Stimulated activated naive B cell treated with anti-CD40 and anti-IgM and Interleukin-4, amounts not matched to agents 10 μg/mL and 1 μg/mL and 100 μg/mL, for 72 hours (primary cell): ENCODE measurements at regions not wholly inside any gene's neighbourhood (a gene's known extent, or its start where the extent isn't known, plus 50 kb on each side); places are given as distances from the start of the nearest gene placed in this dataset.

ENCODE experiments used
- ATAC-seq, 2 donors: fragments of 150-1000 bp; cut with Tn5 transposase; replicated peaks; 2 replicates each; pipeline ENCODE4 v1.10.0; 2021; ENCODE audit warnings: moderate library complexity in 1 of 2
- DNase-seq: peaks from one replicate; pipeline ENCODE4 v3.0.0; 2021
- H3K27ac Mint-ChIP-seq: one replicate; pipeline ENCODE4 v1.8.0; 2022; ENCODE audit warnings: mild to moderate bottlenecking, mixed read lengths
- H3K27me3 Mint-ChIP-seq, 2 donors: one replicate each; pipeline ENCODE4 v1.8.0; 2022; ENCODE audit warnings: mixed read lengths in 2 of 2
- H3K36me3 Mint-ChIP-seq, 2 donors: one replicate each; pipeline ENCODE4 v1.8.0; 2022; ENCODE audit warnings: mixed read lengths in 2 of 2, mild to moderate bottlenecking in 1 of 2
- H3K4me1 Mint-ChIP-seq, 2 donors: one replicate each; pipeline ENCODE4 v1.8.0; 2022; ENCODE audit warnings: mixed read lengths in 2 of 2, mild to moderate bottlenecking in 1 of 2
- H3K4me3 Mint-ChIP-seq, 2 donors: one replicate each; pipeline ENCODE4 v1.8.0; 2022; ENCODE audit warnings: mild to moderate bottlenecking in 2 of 2, mixed read lengths in 2 of 2, moderate library complexity in 1 of 2
- H3K9me3 Mint-ChIP-seq, 2 donors: one replicate each; pipeline ENCODE4 v1.8.0; 2022; ENCODE audit warnings: mixed read lengths in 2 of 2, mild to moderate bottlenecking in 1 of 2

DNA sequence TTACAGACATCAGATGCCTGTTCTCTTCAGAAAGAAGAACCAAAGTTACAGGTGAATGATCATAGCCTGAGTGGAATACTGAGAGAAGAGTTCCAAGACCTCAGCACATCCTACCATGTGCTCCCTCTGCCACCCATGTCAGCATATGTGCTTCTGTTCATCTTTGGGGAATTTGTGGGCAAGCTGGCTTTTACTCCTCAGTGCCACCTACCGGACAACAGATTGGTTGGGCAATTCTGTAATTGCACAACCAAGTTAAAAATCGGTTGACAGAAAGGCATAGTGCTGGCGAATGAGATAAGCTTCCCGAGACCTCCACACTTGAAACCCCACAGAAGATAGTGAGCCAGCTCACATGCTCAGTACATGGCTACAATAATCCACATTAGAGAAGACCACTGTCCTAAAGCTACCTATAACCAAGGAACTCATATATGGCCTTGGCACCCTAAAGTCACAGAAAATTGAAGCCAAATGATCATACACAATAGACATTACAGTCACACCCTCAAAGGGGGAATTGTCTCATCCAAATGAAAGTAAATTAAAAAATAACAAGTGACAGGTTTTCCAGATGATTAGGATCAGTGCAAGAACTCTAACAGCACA, 1238.0 kb upstream of the NUDT12 start:
- ATAC-seq (no peak), DNase-seq (no peak)
- H3K27me3 Mint-ChIP-seq, result no peaks in the 10 kb centered on the region
- H3K27ac Mint-ChIP-seq, result no peak overlapping the region
- no peak overlapping the region for H3K4me3 Mint-ChIP-seq
- peaks cover 0 to 5% of the 10 kb centered on the region in 2 donors for H3K9me3 Mint-ChIP-seq
- H3K4me1 Mint-ChIP-seq, result no peaks in the 10 kb centered on the region
- no peaks in the 10 kb centered on the region for H3K36me3 Mint-ChIP-seq

DNA sequence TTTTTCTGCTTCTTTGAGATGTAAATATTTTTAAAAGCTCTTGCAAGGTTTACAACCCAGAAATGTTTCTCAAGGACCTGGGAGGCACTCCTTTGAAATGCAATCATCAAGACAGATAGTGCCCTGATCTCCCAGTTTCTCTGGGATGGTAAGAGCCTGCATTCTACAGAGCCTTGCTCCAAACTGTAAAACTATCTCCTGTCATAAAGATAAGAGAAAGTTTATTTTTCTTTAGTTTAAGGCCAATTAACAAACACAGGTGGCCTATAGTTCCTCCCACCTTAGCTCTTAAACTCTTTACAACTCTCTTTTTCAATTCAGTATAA, 1231.1 kb upstream of the NUDT12 start:
- Mint-ChIP-seq H3K4me3 (no peak overlapping the region), H3K27me3 (no peaks in the 10 kb centered on the region), H3K9me3 (no peaks in the 10 kb centered on the region), H3K36me3 (no peaks in the 10 kb centered on the region), H3K27ac (no peak overlapping the region), H3K4me1 (no peaks in the 10 kb centered on the region)
- ATAC-seq (no peak), DNase-seq (no peak)

DNA sequence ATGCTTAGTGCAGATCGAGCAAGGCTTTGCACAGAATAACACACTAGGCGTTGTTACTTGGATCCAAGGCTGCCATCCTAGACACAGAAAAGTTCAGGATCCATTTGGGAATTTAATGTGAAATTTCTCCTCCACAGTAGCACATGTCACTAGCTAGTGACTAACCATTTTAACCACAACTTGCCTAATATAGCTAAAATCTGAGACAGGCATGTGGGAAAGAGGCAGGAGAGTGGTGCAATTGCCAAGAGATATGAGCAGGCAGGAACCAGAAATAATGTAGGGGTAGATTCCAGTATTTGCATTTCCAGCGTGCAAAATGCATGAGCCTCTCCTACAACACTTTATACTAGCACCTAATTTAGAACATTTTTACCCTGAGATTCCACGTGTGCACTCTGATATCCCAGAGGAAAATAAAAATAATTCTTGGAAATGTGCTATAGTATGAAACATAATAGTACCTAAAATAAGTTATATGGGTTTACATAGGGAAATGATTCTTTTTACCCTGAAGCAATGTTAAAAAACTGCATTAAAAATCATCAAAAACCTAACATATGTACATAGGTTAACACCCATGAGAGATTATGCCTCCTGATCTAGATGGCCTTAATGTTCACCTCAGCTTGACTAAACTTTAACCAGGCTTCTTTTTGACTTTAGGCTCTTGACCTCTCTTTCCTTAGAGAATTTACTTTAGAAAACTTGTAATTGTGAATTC, 1230.6 kb upstream of the NUDT12 start:
- Mint-ChIP-seq H3K4me3 (no peak overlapping the region), H3K4me1 (no peaks in the 10 kb centered on the region), H3K9me3 (no peaks in the 10 kb centered on the region), H3K36me3 (no peaks in the 10 kb centered on the region), H3K27me3 (no peaks in the 10 kb centered on the region), H3K27ac (no peak overlapping the region)
- DNase-seq (no peak), ATAC-seq (no peak)

DNA sequence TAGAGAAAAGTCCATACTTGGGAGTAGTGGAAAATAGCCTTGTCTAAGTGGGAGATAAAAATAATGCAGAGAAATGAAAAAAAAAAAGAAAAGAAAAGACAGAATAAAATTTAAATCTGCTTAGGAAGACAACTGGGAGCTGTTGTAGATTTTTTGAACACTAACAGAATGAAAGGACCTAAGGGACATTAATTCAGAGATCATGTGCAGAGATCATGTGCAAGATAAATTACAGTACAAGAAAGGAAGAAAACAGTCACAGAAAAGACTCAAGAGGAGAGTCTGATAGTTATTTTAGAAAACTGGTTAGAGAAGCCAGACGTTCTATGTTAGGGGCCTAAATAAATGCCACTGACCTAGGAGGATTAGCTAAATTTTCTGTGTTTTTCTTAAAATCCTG, 1226.8 kb upstream of the NUDT12 start:
- no peaks in the 10 kb centered on the region for H3K36me3 Mint-ChIP-seq
- H3K9me3 Mint-ChIP-seq, result peaks cover 5 to 8% of the 10 kb centered on the region in 2 donors
- DNase-seq (no peak), ATAC-seq (no peak)
- H3K27me3 Mint-ChIP-seq, result no peaks in the 10 kb centered on the region
- H3K4me1 Mint-ChIP-seq, result no peaks in the 10 kb centered on the region
- no peak overlapping the region for H3K27ac Mint-ChIP-seq
- H3K4me3 Mint-ChIP-seq, result no peak overlapping the region

DNA sequence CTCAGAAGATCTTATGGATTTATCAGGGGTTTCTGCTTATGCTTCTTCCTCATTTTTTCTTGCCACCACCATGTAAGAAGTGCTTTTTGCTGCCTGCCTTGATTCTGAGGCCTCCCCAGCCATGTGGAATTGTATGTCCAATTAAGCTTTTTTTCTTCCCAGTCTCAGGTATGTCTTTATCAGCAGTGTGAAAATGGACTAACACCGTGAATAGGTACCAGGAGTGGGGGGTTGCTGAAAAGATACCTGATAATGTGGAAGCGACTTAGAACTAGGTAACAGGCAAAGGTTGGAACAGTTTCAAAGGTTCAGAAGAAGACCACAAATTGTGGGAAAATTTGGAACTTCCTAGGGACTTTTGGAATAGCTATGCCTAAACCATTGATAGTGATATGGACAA, 1222.5 kb upstream of the NUDT12 start:
- H3K27ac Mint-ChIP-seq, result no peak overlapping the region
- no peaks in the 10 kb centered on the region for H3K36me3 Mint-ChIP-seq
- no peaks in the 10 kb centered on the region for H3K27me3 Mint-ChIP-seq
- H3K9me3 Mint-ChIP-seq, result peaks cover 8% of the 10 kb centered on the region in 2 donors
- ATAC-seq (no peak), DNase-seq (no peak)
- no peak overlapping the region for H3K4me3 Mint-ChIP-seq
- no peaks in the 10 kb centered on the region for H3K4me1 Mint-ChIP-seq

DNA sequence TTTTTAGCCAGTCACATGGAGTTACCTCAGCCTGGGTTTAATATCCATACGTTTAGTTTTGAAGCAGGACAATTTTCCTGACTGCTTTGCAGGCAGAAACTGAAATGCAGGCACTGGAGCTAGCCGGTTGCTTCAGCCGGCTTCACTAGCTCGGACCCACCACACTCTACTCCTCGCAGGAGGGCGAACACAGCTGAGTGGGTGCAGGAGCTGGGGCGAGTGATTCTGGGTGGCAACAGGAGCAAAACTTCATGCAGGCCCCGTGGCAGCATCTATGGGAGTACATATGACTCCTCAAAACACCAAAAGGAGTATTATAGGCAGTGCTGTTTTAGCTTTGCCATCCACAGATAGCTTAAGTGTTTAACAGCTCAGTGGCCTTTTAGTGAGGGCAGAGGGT, 1211.8 kb upstream of the NUDT12 start:
- H3K4me3 Mint-ChIP-seq, result no peak overlapping the region
- no peaks in the 10 kb centered on the region for H3K4me1 Mint-ChIP-seq
- DNase-seq (no peak), ATAC-seq (peak in 1 of 2 donors; percentile 12)
- H3K27me3 Mint-ChIP-seq, result no peaks in the 10 kb centered on the region
- no peaks in the 10 kb centered on the region for H3K36me3 Mint-ChIP-seq
- H3K27ac Mint-ChIP-seq, result no peak overlapping the region
- H3K9me3 Mint-ChIP-seq, result peaks cover 0 to 1% of the 10 kb centered on the region in 2 donors

DNA sequence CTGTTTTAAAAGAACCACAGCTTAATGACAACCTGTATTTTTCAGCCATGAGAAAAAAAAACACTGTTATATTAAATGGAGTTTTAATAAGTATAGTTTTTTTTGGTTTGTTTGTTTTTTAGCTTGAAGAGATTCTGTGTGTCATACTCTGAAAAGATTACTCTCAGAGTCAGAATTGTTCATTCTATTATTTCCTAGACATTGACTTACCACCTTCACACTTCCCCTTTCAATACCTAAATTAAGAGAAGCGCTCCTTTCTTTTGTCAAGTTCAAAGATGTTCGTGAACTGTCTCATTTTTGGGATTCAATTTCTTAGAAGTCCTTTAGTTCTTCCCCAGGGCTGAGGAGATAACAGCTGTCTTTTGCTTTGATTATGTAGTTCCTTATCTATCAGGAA, 1201.6 kb upstream of the NUDT12 start:
- Mint-ChIP-seq H3K36me3 (no peaks in the 10 kb centered on the region), H3K4me3 (no peak overlapping the region), H3K9me3 (peaks cover 0 to 2% of the 10 kb centered on the region in 2 donors), H3K27ac (no peak overlapping the region), H3K27me3 (no peaks in the 10 kb centered on the region), H3K4me1 (no peaks in the 10 kb centered on the region)
- no peak for ATAC-seq
- no peak for DNase-seq

DNA sequence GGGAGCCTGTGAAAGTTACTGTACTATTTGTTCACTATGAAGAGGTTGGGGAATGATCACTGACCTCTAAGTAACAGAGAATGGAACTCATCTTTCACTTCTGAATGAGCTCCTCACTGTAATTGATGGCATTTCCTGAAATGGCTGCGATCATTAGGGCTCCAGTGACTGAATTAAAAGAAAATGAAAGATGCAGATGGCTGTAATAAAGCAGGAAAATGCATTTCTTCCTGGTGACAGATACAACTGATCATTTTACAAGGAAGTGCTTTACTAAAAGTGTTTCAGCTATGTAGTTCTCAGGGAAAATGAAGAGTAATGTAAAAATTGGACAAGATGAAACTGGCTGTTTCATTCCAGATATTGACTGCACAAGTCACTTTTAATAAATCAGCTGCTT, 1200.6 kb upstream of the NUDT12 start:
- H3K27ac Mint-ChIP-seq, result no peak overlapping the region
- ATAC-seq (no peak), DNase-seq (no peak)
- no peak overlapping the region for H3K4me3 Mint-ChIP-seq
- peaks cover 0 to 5% of the 10 kb centered on the region in 2 donors for H3K9me3 Mint-ChIP-seq
- no peaks in the 10 kb centered on the region for H3K4me1 Mint-ChIP-seq
- no peaks in the 10 kb centered on the region for H3K36me3 Mint-ChIP-seq
- no peaks in the 10 kb centered on the region for H3K27me3 Mint-ChIP-seq

DNA sequence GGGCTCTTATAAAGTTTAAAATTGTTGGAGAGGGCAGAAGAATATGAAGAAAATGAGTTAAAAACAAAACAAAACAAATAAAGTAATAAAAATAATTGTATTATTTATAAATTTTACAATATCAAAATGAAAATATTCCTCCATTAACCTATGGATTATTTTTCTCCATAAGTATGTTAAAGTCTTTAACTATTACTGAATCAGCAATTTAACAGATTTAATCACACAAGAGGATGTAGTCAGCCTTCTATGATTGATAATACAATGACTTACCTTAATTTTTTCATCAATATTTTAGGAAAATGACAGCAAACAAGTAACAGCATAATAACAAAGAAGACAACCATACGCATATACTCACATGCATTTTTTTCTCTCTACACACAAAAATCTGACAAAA, 1195.3 kb upstream of the NUDT12 start:
- Mint-ChIP-seq H3K4me1 (no peaks in the 10 kb centered on the region), H3K27me3 (no peaks in the 10 kb centered on the region), H3K9me3 (peaks cover 0 to 6% of the 10 kb centered on the region in 2 donors), H3K4me3 (no peak overlapping the region), H3K27ac (no peak overlapping the region), H3K36me3 (no peaks in the 10 kb centered on the region)
- ATAC-seq (no peak), DNase-seq (no peak)

DNA sequence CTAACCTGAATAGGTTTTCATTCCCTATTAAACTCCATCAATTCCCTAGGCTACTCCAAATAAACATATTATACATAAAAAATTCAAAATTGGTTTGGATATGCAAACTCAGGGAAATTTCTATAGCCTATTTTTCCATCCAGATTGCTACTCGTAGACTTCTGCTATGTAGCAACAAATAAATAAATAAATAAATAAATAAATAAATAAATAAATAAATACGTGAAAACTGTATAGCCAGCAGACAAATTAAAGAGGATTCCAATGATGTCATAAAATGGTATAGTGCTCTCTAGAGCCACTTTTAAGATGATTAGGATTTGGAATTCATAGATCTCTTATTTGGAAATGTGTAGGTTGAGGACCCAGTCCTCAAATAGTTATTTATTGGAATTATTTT, 1193.2 kb upstream of the NUDT12 start:
- Mint-ChIP-seq H3K9me3 (peaks cover 0 to 6% of the 10 kb centered on the region in 2 donors), H3K27ac (no peak overlapping the region), H3K36me3 (no peaks in the 10 kb centered on the region), H3K4me1 (no peaks in the 10 kb centered on the region), H3K27me3 (no peaks in the 10 kb centered on the region), H3K4me3 (no peak overlapping the region)
- ATAC-seq (no peak), DNase-seq (no peak)

DNA sequence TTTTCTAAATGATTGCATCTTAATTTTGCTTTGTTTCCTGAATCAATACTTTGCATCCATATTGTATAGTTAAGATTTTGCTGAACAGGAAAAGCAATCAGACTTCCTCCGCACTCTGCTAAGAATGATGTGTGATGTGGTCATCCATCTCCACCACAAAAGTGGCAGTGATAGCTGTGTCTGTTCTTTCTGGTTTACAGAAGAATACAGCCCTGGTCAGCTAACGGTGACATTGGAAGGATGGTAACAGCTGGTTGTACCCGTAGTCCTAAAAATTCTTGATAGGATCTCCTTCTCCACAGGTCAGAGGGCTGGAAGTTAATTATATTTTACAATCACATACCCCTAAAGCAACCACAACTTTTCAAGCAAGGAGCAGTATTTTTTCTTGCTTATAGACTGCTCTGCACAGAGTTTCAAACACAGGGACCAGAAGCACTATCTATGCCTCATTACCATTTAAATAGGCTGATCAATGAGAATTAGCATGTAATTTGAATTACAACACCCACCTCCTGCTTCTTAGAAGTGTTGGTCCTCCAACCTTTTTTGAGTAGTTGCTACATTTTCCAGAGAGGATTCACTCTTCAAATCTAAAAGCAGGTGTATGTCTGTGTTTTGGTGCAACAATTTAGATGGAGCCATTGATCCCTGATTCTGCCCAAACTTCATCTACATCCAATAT, 1191.9 kb upstream of the NUDT12 start:
- H3K27me3 Mint-ChIP-seq, result no peaks in the 10 kb centered on the region

DNA sequence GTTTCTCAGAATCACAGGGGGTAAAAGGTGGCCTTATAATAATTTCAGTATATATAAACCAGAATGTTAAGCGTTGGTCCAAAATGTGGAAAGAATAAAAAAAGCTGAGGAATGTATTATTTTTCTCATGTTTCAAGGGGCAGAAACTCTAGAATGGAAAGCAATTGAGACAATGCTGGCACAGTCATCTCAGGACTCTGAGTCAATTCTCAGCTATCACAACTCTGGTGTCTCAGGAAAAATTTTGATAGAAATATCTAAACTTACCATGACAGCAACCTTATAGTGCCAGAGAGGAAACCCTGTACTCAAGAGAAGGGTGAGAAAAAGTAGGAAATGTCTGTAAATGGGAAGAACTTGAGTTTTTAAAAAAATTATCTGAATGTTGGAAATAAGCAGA, 1189.4 kb upstream of the NUDT12 start:
- no peaks in the 10 kb centered on the region for H3K4me1 Mint-ChIP-seq
- peaks cover 0 to 4% of the 10 kb centered on the region in 2 donors for H3K9me3 Mint-ChIP-seq
- H3K36me3 Mint-ChIP-seq, result no peaks in the 10 kb centered on the region
- H3K27me3 Mint-ChIP-seq, result no peaks in the 10 kb centered on the region
- no peak overlapping the region for H3K27ac Mint-ChIP-seq
- no peak overlapping the region for H3K4me3 Mint-ChIP-seq
- ATAC-seq, result no peak
- DNase-seq, result no peak

More for the DNA sequence above, 1191.9 kb upstream of the NUDT12 start:
- peaks cover 0 to 4% of the 10 kb centered on the region in 2 donors for H3K9me3 Mint-ChIP-seq
- no peak overlapping the region for H3K27ac Mint-ChIP-seq
- DNase-seq, result no peak
- H3K4me3 Mint-ChIP-seq, result no peak overlapping the region
- H3K4me1 Mint-ChIP-seq, result no peaks in the 10 kb centered on the region
- no peaks in the 10 kb centered on the region for H3K36me3 Mint-ChIP-seq
- ATAC-seq, result no peak

DNA sequence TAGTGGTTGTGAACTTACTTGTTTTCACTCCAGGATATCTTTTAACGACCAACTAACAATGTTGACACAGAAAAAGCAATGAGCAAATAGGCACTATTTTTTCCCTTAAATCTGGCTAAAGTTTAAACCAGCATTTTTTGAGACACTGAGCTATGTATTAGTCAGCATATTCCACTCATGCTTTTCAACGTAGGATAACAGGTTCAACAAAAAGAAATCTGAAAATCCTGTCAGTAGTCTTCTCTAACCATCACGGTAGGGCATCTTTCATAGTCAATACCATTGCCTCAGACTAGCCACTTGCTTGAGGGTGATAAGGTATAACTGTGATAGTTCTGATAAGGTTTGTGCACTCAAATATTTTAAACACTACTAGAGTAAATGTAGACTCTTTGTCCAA, 1177.3 kb upstream of the NUDT12 start:
- H3K4me1 Mint-ChIP-seq, result no peaks in the 10 kb centered on the region
- no peak for DNase-seq
- no peak for ATAC-seq
- H3K36me3 Mint-ChIP-seq, result no peaks in the 10 kb centered on the region
- no peak overlapping the region for H3K4me3 Mint-ChIP-seq
- no peak overlapping the region for H3K27ac Mint-ChIP-seq
- H3K9me3 Mint-ChIP-seq, result peaks cover 4 to 19% of the 10 kb centered on the region in 2 donors
- no peaks in the 10 kb centered on the region for H3K27me3 Mint-ChIP-seq

DNA sequence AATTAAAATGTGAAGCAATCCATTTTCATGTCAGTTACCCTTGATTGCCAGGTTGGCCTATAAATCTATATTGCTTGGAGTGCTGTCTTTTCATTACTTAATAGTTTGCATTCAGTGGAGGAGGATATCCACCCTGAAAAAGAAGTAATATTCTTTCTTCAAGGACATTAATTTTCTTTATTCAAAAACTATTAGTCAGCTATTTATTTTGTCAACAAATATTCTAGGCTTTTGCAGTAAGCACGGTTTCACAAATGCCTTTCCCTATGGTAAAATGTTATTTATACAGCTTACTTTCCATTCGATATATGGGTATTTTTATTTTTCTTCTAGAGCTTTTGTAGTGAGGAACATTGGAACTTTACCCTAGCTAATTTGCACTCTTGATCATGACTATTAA, 1176.9 kb upstream of the NUDT12 start:
- no peak overlapping the region for H3K27ac Mint-ChIP-seq
- no peaks in the 10 kb centered on the region for H3K4me1 Mint-ChIP-seq
- H3K27me3 Mint-ChIP-seq, result no peaks in the 10 kb centered on the region
- no peak overlapping the region for H3K4me3 Mint-ChIP-seq
- no peak for ATAC-seq
- no peaks in the 10 kb centered on the region for H3K36me3 Mint-ChIP-seq
- peaks cover 4 to 17% of the 10 kb centered on the region in 2 donors for H3K9me3 Mint-ChIP-seq
- DNase-seq, result no peak

DNA sequence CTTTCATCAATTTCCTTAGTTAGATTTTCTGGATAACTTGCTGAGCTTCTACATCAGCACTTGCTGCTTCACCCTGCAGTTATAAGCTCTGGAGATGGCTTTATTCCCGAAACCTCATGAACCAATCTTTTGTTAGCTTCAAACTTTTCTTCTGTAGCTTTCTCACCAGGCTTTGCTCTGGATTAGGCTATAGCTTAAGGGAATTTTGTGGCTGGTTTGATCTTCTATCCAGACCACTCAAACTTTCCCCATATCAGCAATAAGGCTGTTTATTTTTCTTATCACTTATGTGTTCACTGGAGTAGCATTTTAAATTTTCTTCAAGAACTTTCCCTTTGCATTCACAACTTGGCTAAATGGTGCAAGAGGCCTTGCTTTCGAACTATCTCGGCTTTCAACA, 1173.5 kb upstream of the NUDT12 start:
- Mint-ChIP-seq H3K4me3 (no peak overlapping the region), H3K9me3 (peaks cover 0 to 6% of the 10 kb centered on the region in 2 donors), H3K27me3 (no peaks in the 10 kb centered on the region), H3K4me1 (no peaks in the 10 kb centered on the region), H3K36me3 (no peaks in the 10 kb centered on the region), H3K27ac (no peak overlapping the region)
- DNase-seq, result no peak
- ATAC-seq, result no peak
